ENCODE measurements at regions not wholly inside any gene's neighbourhood (a gene's known extent, or its start where the extent isn't known, plus 50 kb on each side); places are given as distances from the start of the nearest gene placed in this dataset.

DNA sequence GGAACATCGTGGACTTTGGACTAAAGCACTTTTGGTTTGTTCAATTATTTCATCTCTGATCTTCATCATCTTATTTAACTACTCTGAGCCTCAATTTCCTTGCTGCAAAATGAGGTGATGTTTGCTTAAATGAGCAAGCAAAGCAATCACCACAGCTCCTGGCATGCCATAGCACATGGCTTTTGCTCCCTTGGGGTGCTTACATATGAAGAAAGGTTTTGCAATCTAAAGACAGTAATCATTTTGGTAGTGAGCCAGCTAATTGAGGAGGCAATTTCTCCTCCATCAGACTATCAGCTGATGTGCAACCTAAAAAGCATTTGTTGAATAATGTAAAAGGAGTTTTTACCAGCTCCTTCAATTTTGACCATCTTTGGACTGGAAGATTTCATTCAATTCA lies 68.8 kb upstream of the KCNJ15 start:
- TF ChIP-seq L3MBTL2 (conservative IDR thresholded peaks at IDR 0.05) (no peak), ZNF384 (IDR thresholded peaks at IDR 0.05) (no peak)
